WERI-Rb-1 (cell line): ENCODE measurements at regions not wholly inside any gene's neighbourhood (a gene's known extent, or its start where the extent isn't known, plus 50 kb on each side); places are given as distances from the start of the nearest gene placed in this dataset.

Experiments
- DNase-seq: peaks from one replicate; pipeline ENCODE4 v3.0.0-alpha.2; 2020
- H3K27ac ChIP-seq: fragments of 250-450 bp; sonication (Bioruptor Pico); 2 replicates; pipeline ENCODE4 v1.5.1; 2020; ENCODE audit warnings: mild to moderate bottlenecking, moderate library complexity
- H3K27me3 ChIP-seq: fragments of 250-450 bp; sonication (Bioruptor Pico); 2 replicates; pipeline ENCODE4 v1.5.1; 2021; ENCODE audit warnings: mild to moderate bottlenecking, low read depth, moderate library complexity; ENCODE audit not compliant: insufficient read depth, severe bottlenecking
- H3K36me3 ChIP-seq: fragments of 250-450 bp; sonication (Bioruptor Pico); 2 replicates; pipeline ENCODE4 v1.5.1; 2020; ENCODE audit warnings: mild to moderate bottlenecking, moderate library complexity
- H3K4me3 ChIP-seq: 2 replicates; pipeline ENCODE4 v1.5.1; 2011; ENCODE audit warnings: low read depth, mild to moderate bottlenecking, control low read depth, low read length
- H3K9me3 ChIP-seq: fragments of 250-450 bp; sonication (Bioruptor Pico); 2 replicates; pipeline ENCODE4 v1.5.1; 2021; ENCODE audit warnings: mild to moderate bottlenecking, moderate library complexity; ENCODE audit not compliant: severe bottlenecking
- CTCF ChIP-seq: IDR thresholded peaks from 2 replicates; pipeline ENCODE4 v1.5.1; 2011; ENCODE audit warnings: low read depth, mild to moderate bottlenecking, control low read depth, inconsistent platforms, low read length

DNA sequence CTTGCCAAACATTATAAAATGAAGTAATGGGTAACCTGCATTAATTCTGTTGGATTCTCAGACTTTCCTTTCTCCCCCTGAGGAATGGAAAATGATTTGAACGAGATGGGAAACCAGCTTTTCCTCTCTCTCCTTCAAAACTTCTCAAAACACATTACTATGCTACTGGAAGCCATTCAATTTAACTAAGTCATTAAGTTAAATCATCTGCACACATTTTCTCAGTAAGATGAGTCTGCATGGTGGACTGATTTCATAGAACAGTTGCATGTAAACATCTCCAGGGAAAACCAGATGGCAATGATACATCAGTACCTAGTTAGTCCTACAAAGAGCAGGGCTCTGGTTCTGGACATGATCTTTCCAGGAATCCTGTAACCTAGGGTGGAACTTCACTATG is 59.9 kb downstream of the BMP4 start:
- no peak overlapping the region for H3K4me3 ChIP-seq
- DNase-seq: no peak
- TF ChIP-seq CTCF: no peak

DNA sequence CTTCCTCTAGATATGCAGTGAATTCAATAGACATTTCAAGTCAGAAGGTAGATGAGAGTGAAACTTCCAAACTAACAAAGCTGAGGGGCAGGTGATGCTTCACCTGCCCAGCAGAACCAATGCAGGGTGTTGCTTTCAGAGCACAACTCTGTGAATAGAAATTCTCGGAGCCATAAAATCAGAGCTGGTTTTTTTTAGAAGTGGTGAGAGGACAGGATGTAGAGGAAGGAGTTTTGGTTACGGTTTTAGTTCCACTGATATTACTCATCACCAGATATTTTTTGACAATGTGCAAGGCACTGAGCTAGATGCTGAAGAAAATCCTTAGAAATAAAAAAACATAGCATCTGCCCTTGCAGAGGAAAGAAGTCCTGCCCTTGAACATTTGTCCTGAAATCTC is 62.2 kb downstream of the BMP4 start:
- H3K27ac ChIP-seq: no peak overlapping the region
- H3K9me3 ChIP-seq: no peaks in the 10 kb centered on the region
- no peak for DNase-seq
- no peak for TF ChIP-seq CTCF
- no peaks in the 10 kb centered on the region for H3K36me3 ChIP-seq
- peaks cover 77% of the 10 kb centered on the region for H3K27me3 ChIP-seq
- H3K4me3 ChIP-seq: no peak overlapping the region

More for the DNA sequence above, 59.9 kb downstream of the BMP4 start:
- Histone ChIP-seq H3K27me3 (peaks cover 70% of the 10 kb centered on the region), H3K9me3 (no peaks in the 10 kb centered on the region), H3K27ac (no peak overlapping the region), H3K36me3 (no peaks in the 10 kb centered on the region)

DNA sequence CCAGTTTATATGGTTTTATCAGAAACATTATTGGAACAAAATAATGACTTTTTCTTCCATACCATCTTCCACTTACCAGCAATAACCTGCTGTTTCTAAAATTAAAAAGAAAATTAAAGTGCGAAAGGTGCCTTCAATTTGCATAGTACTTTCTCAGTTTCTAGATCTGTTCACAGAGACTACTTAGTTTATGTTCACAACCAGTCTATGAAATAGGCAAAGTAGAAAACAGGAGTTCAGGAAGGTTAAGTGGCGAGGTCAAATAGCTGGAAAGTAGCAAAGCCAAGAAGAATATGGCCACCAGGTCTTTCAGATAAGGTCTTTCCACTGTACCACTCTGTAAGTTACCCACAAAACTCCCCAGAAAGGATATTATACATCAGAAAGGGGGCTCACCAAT is 63.3 kb downstream of the BMP4 start:
- Histone ChIP-seq H3K27ac (no peak overlapping the region), H3K9me3 (no peaks in the 10 kb centered on the region), H3K27me3 (peaks cover 68% of the 10 kb centered on the region), H3K36me3 (no peaks in the 10 kb centered on the region), H3K4me3 (no peak overlapping the region)
- TF ChIP-seq CTCF: no peak
- no peak for DNase-seq

DNA sequence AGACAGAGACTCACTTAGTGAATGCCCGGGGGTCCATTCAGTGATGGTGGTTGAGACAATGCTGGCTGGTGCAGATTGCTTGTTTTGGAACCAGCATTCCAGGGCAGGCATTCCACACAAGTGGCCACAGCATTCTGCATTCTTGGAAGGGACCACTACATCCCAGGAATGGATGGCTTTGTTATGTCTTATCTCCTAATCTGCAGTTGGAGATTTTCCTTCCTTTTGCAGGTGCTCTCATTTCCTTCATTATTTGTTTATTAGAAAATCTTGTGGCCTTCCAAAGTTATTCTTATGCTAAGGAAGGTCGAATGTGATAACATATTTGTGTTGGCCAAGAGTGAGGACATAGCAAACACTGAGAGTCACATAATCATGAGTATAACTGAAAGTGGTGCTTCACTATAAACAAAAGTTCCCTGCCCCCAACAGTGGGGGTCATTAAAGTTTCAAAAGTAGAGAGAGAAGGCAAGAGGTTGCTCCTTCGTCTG is 66.0 kb downstream of the BMP4 start:
- no peak for DNase-seq
- H3K4me3 ChIP-seq: no peak overlapping the region
- no peak overlapping the region for H3K27ac ChIP-seq
- H3K27me3 ChIP-seq: peaks cover 50% of the 10 kb centered on the region
- peaks cover 2% of the 10 kb centered on the region for H3K9me3 ChIP-seq
- no peaks in the 10 kb centered on the region for H3K36me3 ChIP-seq
- TF ChIP-seq CTCF: no peak

GRCh38 chr14:53888535-53889386 is 67.9 kb downstream of the BMP4 start:
- no peak overlapping the region for H3K27ac ChIP-seq
- H3K4me3 ChIP-seq: no peak overlapping the region
- no peak for TF ChIP-seq CTCF
- H3K27me3 ChIP-seq: peaks cover 42% of the 10 kb centered on the region
- H3K9me3 ChIP-seq: peaks cover 2% of the 10 kb centered on the region
- H3K36me3 ChIP-seq: no peaks in the 10 kb centered on the region
- DNase-seq: no peak
